Stimulated activated CD4-positive, alpha-beta T cell treated with anti-CD3 and anti-CD28 coated beads, Interleukin-1b, Interleukin-23, amount 100 ng/mL, for 4 hours (primary cell): ENCODE measurements at regions not wholly inside any gene's neighbourhood (a gene's known extent, or its start where the extent isn't known, plus 50 kb on each side); places are given as distances from the start of the nearest gene placed in this dataset.

Experiments
- DNase-seq, 2 donors: peaks; one replicate each; pipeline ENCODE4 v3.0.0-alpha.2; 2020; ENCODE audit warnings: low read depth in 2 of 2

DNA sequence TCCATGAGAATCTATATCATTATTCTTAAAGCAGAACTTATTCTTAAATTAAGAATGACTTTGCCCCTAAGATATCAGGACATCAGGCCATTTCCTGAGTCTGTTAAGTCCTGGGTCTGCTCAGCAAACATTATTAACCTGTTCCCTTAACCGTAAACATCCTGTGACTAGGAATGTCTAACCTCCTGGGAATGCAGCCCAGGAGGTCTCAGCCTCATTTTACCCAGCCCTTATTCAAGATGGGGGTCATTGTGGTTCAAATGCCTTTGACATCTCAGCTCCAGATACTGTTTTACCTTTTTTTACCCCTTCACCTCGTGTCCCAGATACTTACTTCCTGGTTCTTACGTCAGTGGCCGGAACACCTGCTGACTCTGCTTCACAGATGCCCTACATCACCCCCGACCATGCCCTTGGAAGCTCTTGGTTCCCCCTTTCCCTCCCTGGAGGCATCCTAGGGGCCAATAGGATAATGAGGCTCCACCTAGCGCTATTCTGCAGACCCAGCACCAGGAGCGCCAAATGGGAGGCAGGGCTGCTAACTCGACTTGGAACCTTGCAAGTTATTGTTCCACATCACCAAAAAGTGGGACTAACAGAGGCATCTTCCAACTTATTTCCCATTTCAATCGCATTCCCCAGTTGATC is 182.5 kb downstream of the MED10 start:
- DNase-seq: no peak

- DNase-seq: no peak
Measured at GRCh38 chr5:6194906-6195612, 183.3 kb downstream of the MED10 start.

- DNase-seq: no peak
Measured at GRCh38 chr5:6194261-6194875, 184.0 kb downstream of the MED10 start.

- DNase-seq: no peak
Measured at GRCh38 chr5:6193310-6193709, 185.0 kb downstream of the MED10 start.

GRCh38 chr5:6190838-6191237 is 187.5 kb downstream of the MED10 start:
- no peak for DNase-seq

GRCh38 chr5:6188976-6189375 is 189.4 kb downstream of the MED10 start:
- no peak for DNase-seq

DNA sequence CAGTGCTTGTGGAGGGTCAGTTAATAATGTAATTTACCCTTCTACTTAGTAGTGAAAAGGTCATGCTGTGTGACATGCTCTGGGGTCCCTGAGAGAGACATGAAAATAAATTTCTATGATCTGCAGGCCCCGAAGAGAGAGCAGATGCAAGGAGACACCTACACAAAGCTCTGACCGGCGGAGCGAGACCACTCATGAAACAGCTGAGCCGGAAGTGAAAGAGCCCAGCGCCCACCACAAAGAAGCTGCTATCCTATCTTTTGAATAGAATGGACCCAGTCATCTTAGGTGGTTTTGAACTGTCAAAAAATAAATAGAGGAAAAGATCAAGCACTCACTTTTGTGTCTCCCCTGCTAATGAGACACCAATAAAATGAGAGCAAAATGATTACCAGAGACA is 190.0 kb downstream of the MED10 start:
- DNase-seq: no peak

DNA sequence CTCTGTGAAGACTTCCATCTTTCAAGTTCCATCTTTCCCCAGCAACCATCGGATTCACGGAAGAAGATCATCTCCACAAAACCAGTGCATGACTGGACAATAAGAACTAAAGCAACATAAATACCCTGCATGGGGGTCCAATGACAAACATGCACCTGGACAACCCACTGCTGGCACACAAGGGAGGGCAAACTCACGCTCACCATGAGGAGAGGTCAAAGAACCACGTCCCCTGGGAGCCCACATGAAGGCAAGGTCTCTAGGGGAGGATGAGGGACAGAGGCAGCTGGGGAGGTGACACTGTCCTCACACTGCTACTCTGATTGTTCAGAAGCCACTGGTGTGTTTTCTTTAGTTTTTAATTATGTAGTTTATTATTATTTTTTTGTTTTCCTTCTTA is 190.8 kb downstream of the MED10 start:
- no peak for DNase-seq

GRCh38 chr5:6185574-6185973 is 192.8 kb downstream of the MED10 start:
- DNase-seq: no peak

DNA sequence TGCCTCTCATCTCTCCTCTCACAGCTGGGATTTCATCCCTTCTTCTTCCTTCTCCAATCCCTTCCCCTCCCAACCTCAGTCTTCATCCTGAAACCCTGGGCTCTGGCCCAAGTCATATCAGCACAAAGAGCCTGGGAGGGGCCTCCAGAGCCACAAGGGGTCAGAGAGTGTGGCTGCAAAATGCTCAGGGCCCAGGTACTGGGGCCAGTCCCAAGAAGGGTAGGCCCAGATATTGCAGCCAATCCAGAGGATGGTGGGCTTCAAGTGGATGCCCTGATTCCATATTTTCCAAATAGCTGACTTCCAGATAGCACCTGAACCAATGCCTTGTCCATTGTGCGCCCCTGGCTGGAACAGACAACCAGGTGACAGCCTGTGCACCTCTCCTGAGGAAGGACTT is 193.9 kb downstream of the MED10 start:
- no peak for DNase-seq

GRCh38 chr5:6183391-6184390 is 194.7 kb downstream of the MED10 start:
- DNase-seq: no peak

GRCh38 chr5:6182271-6182815 is 196.0 kb downstream of the MED10 start:
- no peak for DNase-seq

DNA sequence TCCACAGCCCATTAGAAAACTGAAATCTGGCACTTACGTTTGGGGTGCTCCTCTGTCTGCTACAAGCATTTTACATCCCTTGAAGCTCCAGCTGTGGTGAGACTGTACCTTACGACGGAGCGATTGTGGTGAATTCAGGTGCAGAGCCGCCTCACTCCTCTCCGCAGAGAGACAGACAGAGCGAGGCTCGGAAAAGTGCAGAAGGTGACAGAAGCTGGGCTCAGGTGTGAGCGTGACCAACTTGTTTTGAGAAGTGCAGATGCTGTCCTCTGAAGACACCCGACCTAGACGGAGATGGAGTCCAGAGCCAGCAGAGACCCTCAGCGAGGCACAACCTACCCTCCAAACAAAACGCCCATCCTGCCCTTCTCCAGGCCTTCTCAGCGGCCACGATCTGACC is 196.5 kb downstream of the MED10 start:
- DNase-seq: no peak

- no peak for DNase-seq
Measured at GRCh38 chr5:6181147-6181729, 197.1 kb downstream of the MED10 start.

GRCh38 chr5:6180231-6180872 is 198.0 kb downstream of the MED10 start:
- DNase-seq: no peak

DNA sequence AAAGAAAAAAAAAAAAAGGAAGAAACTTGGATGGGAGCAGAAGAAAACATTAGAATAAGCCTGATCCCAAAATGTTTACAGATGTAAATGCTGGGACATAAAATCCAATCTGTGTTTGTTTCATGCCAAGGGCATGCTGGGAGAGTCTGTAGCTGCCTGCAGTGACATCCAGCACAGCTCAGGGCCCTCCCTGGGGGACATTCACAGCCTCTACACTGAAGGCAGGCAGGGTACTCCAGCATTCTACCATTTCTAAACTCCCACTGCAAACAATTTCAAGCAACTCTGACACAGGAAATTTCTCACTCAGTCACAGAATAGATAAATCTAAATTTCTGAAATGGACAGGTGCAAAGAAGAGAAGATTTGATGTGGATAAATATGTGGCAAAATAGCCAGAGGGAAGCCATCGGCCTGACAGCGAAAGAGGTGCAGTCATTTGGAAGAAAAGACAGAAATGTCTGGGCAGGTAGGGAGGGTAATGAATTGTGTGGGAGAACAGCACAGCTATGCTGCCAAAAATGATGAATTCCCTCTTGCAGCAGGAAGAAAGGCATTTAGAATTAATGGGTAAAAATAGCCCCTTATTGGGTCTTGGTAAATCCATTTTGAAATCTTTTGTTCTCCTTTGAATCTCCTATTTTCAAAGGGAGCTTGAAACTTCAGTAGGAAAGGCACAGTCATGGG is 199.4 kb downstream of the MED10 start:
- DNase-seq: no peak

GRCh38 chr5:6177926-6178325 is 200.4 kb downstream of the MED10 start:
- no peak for DNase-seq

DNA sequence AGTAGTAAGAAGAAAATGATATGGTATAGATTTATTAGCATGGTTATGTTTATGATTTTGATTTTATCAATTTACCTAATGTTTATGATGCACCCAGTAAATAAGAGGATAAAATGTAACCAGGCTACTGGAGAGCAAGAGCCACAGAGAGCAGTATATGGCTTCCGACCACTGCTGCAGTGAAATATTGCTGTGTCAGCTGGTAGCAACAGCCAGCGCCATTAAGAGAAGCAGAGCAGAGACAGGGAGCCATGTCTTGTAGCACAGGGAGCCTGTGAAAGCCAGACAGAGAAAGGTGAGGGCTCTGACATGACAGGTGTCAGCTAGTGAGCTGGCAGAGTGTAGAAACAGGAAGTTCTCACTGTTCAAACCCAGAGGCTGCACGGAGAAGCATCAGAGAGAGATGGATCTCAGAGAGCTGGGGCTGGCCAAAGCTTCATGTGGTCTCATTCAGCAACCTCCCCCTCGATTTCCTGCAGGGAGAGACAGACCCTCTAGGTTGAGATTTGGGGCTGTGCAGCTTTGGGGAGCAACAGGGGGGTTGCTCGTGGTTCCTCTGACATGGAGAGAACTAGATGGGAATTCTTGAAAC is 202.1 kb downstream of the MED10 start:
- DNase-seq: no peak

GRCh38 chr5:6175172-6175854 is 203.0 kb downstream of the MED10 start:
- no peak for DNase-seq
